IMR-90 (cell line): ENCODE measurements at regions not wholly inside any gene's neighbourhood (a gene's known extent, or its start where the extent isn't known, plus 50 kb on each side); places are given as distances from the start of the nearest gene placed in this dataset.

Experiments
- MXI1 ChIP-seq: IDR thresholded peaks from 2 replicates; pipeline ENCODE4 v1.6.1; 2012; ENCODE audit warnings: low read depth, mild to moderate bottlenecking, low read length, moderate library complexity, borderline replicate concordance
- POLR2A ChIP-seq: IDR thresholded peaks from 2 replicates; pipeline ENCODE4 v1.6.1; 2012; ENCODE audit warnings: mild to moderate bottlenecking, low read depth, low read length
- RAD21 ChIP-seq: IDR thresholded peaks from 2 replicates; pipeline ENCODE4 v1.6.1; 2012; ENCODE audit warnings: low read length, improper control_type of control experiment
- RFX5 ChIP-seq: IDR thresholded peaks from 2 replicates; pipeline ENCODE4 v1.8.0; 2012; ENCODE audit warnings: low read depth, mild to moderate bottlenecking, low read length, moderate library complexity
- SMC3 ChIP-seq: fragments of 150-350 bp; IDR thresholded peaks from 2 replicates; pipeline ENCODE4 v1.6.1; 2016; ENCODE audit warnings: low read depth, mild to moderate bottlenecking, antibody characterized with exemption, low read length, moderate library complexity
- TF ChIP-seq, protein P1 (sequence below): conservative IDR thresholded peaks from 2 replicates; pipeline ENCODE4 v1.5.1; 2012; ENCODE audit warnings: mild to moderate bottlenecking, low read depth, low read length, improper control_type of control experiment

DNA sequence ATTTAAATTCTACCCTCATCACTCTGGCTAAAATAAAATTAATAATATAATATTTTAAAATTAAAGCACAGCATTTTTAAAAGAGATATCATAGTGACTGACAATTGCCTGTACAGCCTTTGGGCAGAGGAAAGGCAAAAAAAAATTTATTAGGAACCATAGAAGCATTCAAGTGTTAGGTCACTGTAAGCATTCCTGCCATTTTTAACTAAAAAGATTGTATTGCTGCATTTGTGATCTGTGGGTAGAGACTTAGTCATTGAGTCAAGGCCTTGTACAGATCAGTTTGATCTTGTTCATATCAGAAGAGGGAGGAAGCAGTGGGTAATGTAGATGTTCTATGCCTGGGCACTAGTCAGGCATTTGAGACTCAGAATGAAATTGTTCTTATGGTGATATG is 109.9 kb downstream of the LYPLAL1 start:
- TF ChIP-seq, protein P1, sequence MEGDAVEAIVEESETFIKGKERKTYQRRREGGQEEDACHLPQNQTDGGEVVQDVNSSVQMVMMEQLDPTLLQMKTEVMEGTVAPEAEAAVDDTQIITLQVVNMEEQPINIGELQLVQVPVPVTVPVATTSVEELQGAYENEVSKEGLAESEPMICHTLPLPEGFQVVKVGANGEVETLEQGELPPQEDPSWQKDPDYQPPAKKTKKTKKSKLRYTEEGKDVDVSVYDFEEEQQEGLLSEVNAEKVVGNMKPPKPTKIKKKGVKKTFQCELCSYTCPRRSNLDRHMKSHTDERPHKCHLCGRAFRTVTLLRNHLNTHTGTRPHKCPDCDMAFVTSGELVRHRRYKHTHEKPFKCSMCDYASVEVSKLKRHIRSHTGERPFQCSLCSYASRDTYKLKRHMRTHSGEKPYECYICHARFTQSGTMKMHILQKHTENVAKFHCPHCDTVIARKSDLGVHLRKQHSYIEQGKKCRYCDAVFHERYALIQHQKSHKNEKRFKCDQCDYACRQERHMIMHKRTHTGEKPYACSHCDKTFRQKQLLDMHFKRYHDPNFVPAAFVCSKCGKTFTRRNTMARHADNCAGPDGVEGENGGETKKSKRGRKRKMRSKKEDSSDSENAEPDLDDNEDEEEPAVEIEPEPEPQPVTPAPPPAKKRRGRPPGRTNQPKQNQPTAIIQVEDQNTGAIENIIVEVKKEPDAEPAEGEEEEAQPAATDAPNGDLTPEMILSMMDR: no peak
- TF ChIP-seq RAD21 (no peak), RFX5 (no peak), POLR2A (no peak), SMC3 (no peak), MXI1 (no peak)
